ENCODE measurements at regions not wholly inside any gene's neighbourhood (a gene's known extent, or its start where the extent isn't known, plus 50 kb on each side); places are given as distances from the start of the nearest gene placed in this dataset.

DNA sequence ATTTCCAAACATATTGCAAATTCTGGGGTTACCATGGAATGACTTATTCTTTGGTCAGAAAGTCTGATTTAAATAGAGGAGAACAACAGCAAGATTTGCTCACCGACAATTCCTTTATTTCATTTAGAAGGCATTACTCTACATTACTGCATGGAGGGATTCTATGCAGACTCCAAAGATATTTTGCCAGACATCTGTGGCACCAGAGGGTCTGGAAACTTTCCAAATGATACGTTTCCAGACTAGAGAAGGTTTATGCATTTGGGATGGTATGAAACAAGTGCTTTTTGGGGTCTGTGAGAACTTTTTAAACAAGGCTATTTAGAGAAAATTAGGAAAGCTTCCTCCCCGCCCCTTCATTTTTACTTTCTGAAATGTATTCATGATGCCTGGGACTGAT, 125.3 kb downstream of the SAMD9 start:
- Histone ChIP-seq H3K27ac (no peak overlapping the region), H3K4me3 (no peak overlapping the region)
- TF ChIP-seq CTCF (IDR thresholded peaks at IDR 0.05), result no peak
- DNase-seq (ENCODE audit: low spot score), result no peak

GRCh38 chr7:92991190-92991589, 126.6 kb downstream of the SAMD9 start:
- Histone ChIP-seq H3K4me3 (no peak overlapping the region), H3K27ac (no peak overlapping the region)
- DNase-seq (ENCODE audit: low spot score), result no peak
- no peak for TF ChIP-seq CTCF (IDR thresholded peaks at IDR 0.05)

GRCh38 chr7:92988941-92989545, 128.7 kb downstream of the SAMD9 start:
- TF ChIP-seq CTCF (IDR thresholded peaks at IDR 0.05), result no peak
- H3K4me3 ChIP-seq, result no peak overlapping the region
- DNase-seq (ENCODE audit: low spot score), result no peak
- no peak overlapping the region for H3K27ac ChIP-seq

GRCh38 chr7:92988051-92988450, 129.7 kb downstream of the SAMD9 start:
- TF ChIP-seq CTCF (IDR thresholded peaks at IDR 0.05), result no peak
- no peak for DNase-seq (ENCODE audit: low spot score)
- Histone ChIP-seq H3K4me3 (no peak overlapping the region), H3K27ac (no peak overlapping the region)

DNA sequence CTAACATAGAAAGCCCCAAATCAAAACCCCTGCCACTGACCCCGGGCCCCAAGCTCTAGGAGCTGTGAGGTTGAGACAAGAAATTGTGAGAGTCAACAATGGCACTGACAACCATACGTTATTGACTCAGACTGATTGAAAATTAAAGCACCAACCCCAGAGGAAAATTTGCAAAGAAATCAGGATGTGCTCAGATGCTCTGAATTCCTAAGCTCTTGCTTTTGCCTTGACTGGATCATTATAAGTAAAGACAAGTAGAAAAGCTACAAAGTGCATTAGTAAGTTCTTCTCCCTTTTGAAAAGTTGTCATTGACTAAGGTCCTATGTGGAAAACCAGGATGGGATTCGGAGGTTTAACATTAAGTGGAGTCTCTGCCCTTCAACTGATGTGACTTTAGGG, 130.2 kb downstream of the SAMD9 start:
- Histone ChIP-seq H3K27ac (no peak overlapping the region), H3K4me3 (no peak overlapping the region)
- TF ChIP-seq CTCF (IDR thresholded peaks at IDR 0.05), result no peak
- DNase-seq (ENCODE audit: low spot score), result no peak

DNA sequence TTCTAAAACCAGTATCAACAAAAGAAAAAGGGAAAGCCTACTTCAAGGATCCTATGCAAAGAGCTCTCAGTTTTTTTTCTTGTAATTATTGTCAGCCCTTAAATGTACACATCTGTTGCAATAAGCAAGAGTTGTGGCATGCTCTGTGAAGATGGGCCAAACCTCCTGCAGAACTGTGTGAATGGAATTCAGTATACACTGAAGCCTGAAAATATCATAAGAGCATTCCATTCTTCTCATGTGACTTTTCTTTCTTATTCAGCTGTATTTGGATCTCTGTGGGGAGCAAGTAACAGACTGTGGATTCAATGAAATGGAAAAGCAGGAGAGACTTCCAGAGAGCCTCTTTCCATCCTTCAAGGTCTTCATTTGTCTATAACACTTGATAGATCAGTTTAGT, 130.7 kb downstream of the SAMD9 start:
- Histone ChIP-seq H3K27ac (no peak overlapping the region), H3K4me3 (no peak overlapping the region)
- TF ChIP-seq CTCF (IDR thresholded peaks at IDR 0.05), result no peak
- DNase-seq (ENCODE audit: low spot score), result no peak

- TF ChIP-seq CTCF (IDR thresholded peaks at IDR 0.05), result no peak
- Histone ChIP-seq H3K4me3 (no peak overlapping the region), H3K27ac (no peak overlapping the region)
- DNase-seq (ENCODE audit: low spot score), result no peak
These were observed 134.9 kb downstream of the SAMD9 start for GRCh38 chr7:92982928-92983327.

All from coronary artery (tissue), 2 donors.